ENCODE measurements at regions not wholly inside any gene's neighbourhood (a gene's known extent, or its start where the extent isn't known, plus 50 kb on each side); places are given as distances from the start of the nearest gene placed in this dataset.

GRCh38 chr12:59972905-59973304 lies 377.1 kb downstream of the SLC16A7 start:
- Histone ChIP-seq H3K36me3 (ENCODE audit: control insufficient read depth in 2 of 2, extremely low read depth in 1 of 2, insufficient read depth in 2 of 2, low read length in 2 of 2) (no peaks in the 10 kb centered on the region), H3K4me3 (ENCODE audit: control insufficient read depth in 2 of 3, extremely low read depth in 1 of 3, insufficient read depth in 2 of 3, low read depth in 1 of 3, low read length in 3 of 3) (peak overlapping the region in 1 of 3 experiments; percentile 1), H3K79me2 (ENCODE audit: control insufficient read depth, insufficient read depth, low read length) (no peaks in the 10 kb centered on the region), H3K4me2 (ENCODE audit: control insufficient read depth, extremely low read depth, insufficient read depth, low read depth, low read length) (peak overlapping the region; percentile 53), H3K27me3 (ENCODE audit: control insufficient read depth, extremely low read depth, insufficient read depth, low read length) (no peaks in the 10 kb centered on the region), H4K20me1 (ENCODE audit: control insufficient read depth, extremely low read depth, insufficient read depth, low read length) (no peaks in the 10 kb centered on the region), H2AFZ (ENCODE audit: control insufficient read depth, low read length) (peak overlapping the region; percentile 62), H3K9ac (ENCODE audit: control insufficient read depth, extremely low read depth, insufficient read depth, low read length) (no peak overlapping the region), H3K9me3 (ENCODE audit: control insufficient read depth, low read depth, low read length) (no peaks in the 10 kb centered on the region), H3K9me1 (ENCODE audit: control insufficient read depth, extremely low read depth, insufficient read depth, low read length) (no peaks in the 10 kb centered on the region), H3K4me1 (ENCODE audit: control insufficient read depth, extremely low read depth, insufficient read depth, low read length) (peaks cover 22% of the 10 kb centered on the region), H3K27ac (ENCODE audit: control insufficient read depth, insufficient read depth, low read length) (peak overlapping the region; percentile 55)
- FAIRE-seq = peak; percentile 90
- peak; percentile 81 for DNase-seq (ENCODE audit: low read depth, low spot score)
- TF ChIP-seq EZH2 (IDR thresholded peaks at IDR 0.05; ENCODE audit: low read length) (no peak), CTCF (optimal IDR thresholded peaks at IDR 0.05 in 1 of 3, IDR thresholded peaks at IDR 0.05 in 1 of 3, conservative IDR thresholded peaks at IDR 0.05 in 1 of 3; ENCODE audit: extremely low read depth in 1 of 3, insufficient read depth in 2 of 3, low read length in 3 of 3) (no peak)
- dilution Hi-C loops (cut with MboI; ENCODE audit: extremely low pct_ligation_motif_present, low sequenced_read_pairs) = no loop called here

GRCh38 chr12:59973515-59973914 lies 377.7 kb downstream of the SLC16A7 start:
- dilution Hi-C loops (cut with MboI; ENCODE audit: extremely low pct_ligation_motif_present, low sequenced_read_pairs) = no loop called here
- DNase-seq (ENCODE audit: low read depth, low spot score) = peak; percentile 63
- H3K4me1 ChIP-seq (ENCODE audit: control insufficient read depth, extremely low read depth, insufficient read depth, low read length) = peaks cover 22% of the 10 kb centered on the region
- H3K27me3 ChIP-seq (ENCODE audit: control insufficient read depth, extremely low read depth, insufficient read depth, low read length) = no peaks in the 10 kb centered on the region
- FAIRE-seq = peak; percentile 90
- no peaks in the 10 kb centered on the region for H3K36me3 ChIP-seq (ENCODE audit: control insufficient read depth in 2 of 2, extremely low read depth in 1 of 2, insufficient read depth in 2 of 2, low read length in 2 of 2)
- no peak overlapping the region for H2AFZ ChIP-seq (ENCODE audit: control insufficient read depth, low read length)
- no peak for TF ChIP-seq EZH2 (IDR thresholded peaks at IDR 0.05; ENCODE audit: low read length)
- TF ChIP-seq CTCF (optimal IDR thresholded peaks at IDR 0.05 in 1 of 3, IDR thresholded peaks at IDR 0.05 in 1 of 3, conservative IDR thresholded peaks at IDR 0.05 in 1 of 3; ENCODE audit: extremely low read depth in 1 of 3, insufficient read depth in 2 of 3, low read length in 3 of 3) = no peak
- H3K4me2 ChIP-seq (ENCODE audit: control insufficient read depth, extremely low read depth, insufficient read depth, low read depth, low read length) = peak overlapping the region; percentile 53
- H3K9me3 ChIP-seq (ENCODE audit: control insufficient read depth, low read depth, low read length) = no peaks in the 10 kb centered on the region
- no peaks in the 10 kb centered on the region for H3K9me1 ChIP-seq (ENCODE audit: control insufficient read depth, extremely low read depth, insufficient read depth, low read length)
- no peaks in the 10 kb centered on the region for H3K79me2 ChIP-seq (ENCODE audit: control insufficient read depth, insufficient read depth, low read length)
- H3K9ac ChIP-seq (ENCODE audit: control insufficient read depth, extremely low read depth, insufficient read depth, low read length) = no peak overlapping the region
- H4K20me1 ChIP-seq (ENCODE audit: control insufficient read depth, extremely low read depth, insufficient read depth, low read length) = no peaks in the 10 kb centered on the region
- H3K27ac ChIP-seq (ENCODE audit: control insufficient read depth, insufficient read depth, low read length) = peak overlapping the region; percentile 67
- no peak overlapping the region for H3K4me3 ChIP-seq (ENCODE audit: control insufficient read depth in 2 of 3, extremely low read depth in 1 of 3, insufficient read depth in 2 of 3, low read depth in 1 of 3, low read length in 3 of 3)
